Transverse colon (tissue), 4 donors: ENCODE measurements at regions not wholly inside any gene's neighbourhood (a gene's known extent, or its start where the extent isn't known, plus 50 kb on each side); places are given as distances from the start of the nearest gene placed in this dataset.

Experiments used
- DNase-seq: peaks from one replicate; pipeline ENCODE4 v3.0.0-alpha.2; 2019
- H3K27ac ChIP-seq, 4 donors: fragments of 200-600 bp; sonication (generic); 2 replicates each; pipeline ENCODE4 v1.5.1; 2016 to 2018; ENCODE audit warnings: inconsistent platforms in 4 of 4
- H3K27me3 ChIP-seq: fragments of 200-600 bp; sonication (generic); 2 replicates; pipeline ENCODE4 v1.5.1; 2017; ENCODE audit warnings: inconsistent platforms
- H3K36me3 ChIP-seq, 4 donors: fragments of 200-600 bp; sonication (generic); 2 replicates each; pipeline ENCODE4 v1.5.1; 2017 to 2019; ENCODE audit warnings: inconsistent platforms in 4 of 4
- H3K4me1 ChIP-seq, 4 donors: fragments of 200-600 bp; sonication (generic); 2 replicates each; pipeline ENCODE4 v1.5.1; 2017 to 2020; ENCODE audit warnings: inconsistent platforms in 4 of 4
- H3K4me3 ChIP-seq, 4 donors: fragments of 200-600 bp; sonication (generic); 1 replicate in 1 of 4; 2 replicates in 3 of 4; pipeline versions ENCODE4 v1.5.1 to v1.6.1; 2017 to 2019; ENCODE audit warnings: inconsistent platforms in 4 of 4
- H3K9me3 ChIP-seq, 2 donors: fragments of 200-600 bp; sonication (generic); 2 replicates each; pipeline ENCODE4 v1.5.1; 2017 to 2019; ENCODE audit warnings: inconsistent platforms in 2 of 2
- CTCF ChIP-seq, 5 experiments: fragments of 200-600 bp in 3 of 5; fragments of 450-650 bp in 2 of 5; sonication (generic) in 3 of 5; IDR thresholded peaks; 1 replicate in 2 of 5; 2 replicates in 3 of 5; pipeline ENCODE4 v1.5.1; 2016 to 2017; ENCODE audit warnings: antibody characterized with exemption in 5 of 5, inconsistent platforms in 3 of 5, mild to moderate bottlenecking in 2 of 5, moderate library complexity in 1 of 5
- EP300 ChIP-seq: sonication (generic); formaldehyde crosslinking; IDR thresholded peaks from one replicate; pipeline ENCODE4 v1.6.1; 2017; ENCODE audit warnings: antibody characterized with exemption, low read depth
- POLR2A ChIP-seq: fragments of 450-650 bp; IDR thresholded peaks from one replicate; pipeline ENCODE4 v1.6.1; 2016; ENCODE audit warnings: antibody characterized with exemption, mild to moderate bottlenecking, moderate library complexity
- POLR2AphosphoS5 ChIP-seq, 3 donors: sonication (generic); formaldehyde crosslinking; IDR thresholded peaks; one replicate each; pipeline ENCODE4 v1.6.1; 2016; ENCODE audit warnings: antibody characterized with exemption in 3 of 3
- whole genome bisulfite sequencing, 2 donors: methylation state at CpG; one replicate each; pipeline ENCODE4 v1.1.5; 2018; ENCODE audit warnings: low coverage in 1 of 2; 5-methylcytosine and 5-hydroxymethylcytosine counted together
- in situ Hi-C, 4 donors: fragments of 200-750 bp; cut with MboI; loops; one replicate each; pipeline versions ENCODE4 v1.15.0 to v1.15.1; 2017; ENCODE audit warnings: low sequenced_read_pairs in 3 of 4, low pct_ligation_motif_present in 1 of 4, low pct_unique_long_range_greater_than_20kb in 1 of 4
- intact Hi-C: fragments of 100-400 bp; cut with DNase I; formaldehyde crosslinking; loops from one replicate; pipeline ENCODE4 v1.15.1; 2023; ENCODE audit warnings: low total_unique reads

GRCh38 chr18:76227759-76228158 is 267.3 kb downstream of the ZNF516 start:
- H3K36me3 ChIP-seq = no peaks in the 10 kb centered on the region
- in situ Hi-C loops (no loop called here), intact Hi-C loops (no loop called here)
- DNase-seq = no peak
- WGBS, 2 donors = 20 to 75% methylated on average over 2 to 9 of the region's 9 CpGs
- H3K27me3 ChIP-seq = no peaks in the 10 kb centered on the region
- H3K4me3 ChIP-seq = no peak overlapping the region
- no peak overlapping the region for H3K27ac ChIP-seq
- no peaks in the 10 kb centered on the region for H3K4me1 ChIP-seq
- TF ChIP-seq EP300 (no peak), POLR2A (no peak), POLR2AphosphoS5 (IDR thresholded peaks at IDR 0.05) (no peak), CTCF (IDR thresholded peaks at IDR 0.05) (no peak)
- H3K9me3 ChIP-seq = no peaks in the 10 kb centered on the region

- H3K27me3 ChIP-seq = no peaks in the 10 kb centered on the region
- no peak for DNase-seq
- no peaks in the 10 kb centered on the region for H3K36me3 ChIP-seq
- 82 to 100% methylated on average over 1 to 8 of the region's 8 CpGs for WGBS, 2 donors
- TF ChIP-seq POLR2AphosphoS5 (IDR thresholded peaks at IDR 0.05) (no peak), CTCF (IDR thresholded peaks at IDR 0.05) (no peak), POLR2A (no peak), EP300 (no peak)
- intact Hi-C loops = no loop called here
- H3K4me3 ChIP-seq = no peak overlapping the region
- H3K4me1 ChIP-seq = no peaks in the 10 kb centered on the region
- H3K9me3 ChIP-seq = no peaks in the 10 kb centered on the region
- no peak overlapping the region for H3K27ac ChIP-seq
- in situ Hi-C loops = no loop called here
Measured at GRCh38 chr18:76223403-76223802, 271.6 kb downstream of the ZNF516 start.

- Histone ChIP-seq H3K4me3 (no peak overlapping the region), H3K9me3 (no peaks in the 10 kb centered on the region), H3K36me3 (no peaks in the 10 kb centered on the region), H3K4me1 (no peaks in the 10 kb centered on the region), H3K27ac (no peak overlapping the region), H3K27me3 (no peaks in the 10 kb centered on the region)
- intact Hi-C loops (no loop called here), in situ Hi-C loops (no loop called here)
- WGBS, 2 donors = 70 to 74% methylated on average over 5 to 8 of the region's 8 CpGs
- TF ChIP-seq CTCF (IDR thresholded peaks at IDR 0.05) (no peak), POLR2A (no peak), EP300 (no peak), POLR2AphosphoS5 (IDR thresholded peaks at IDR 0.05) (no peak)
- no peak for DNase-seq
Measured at GRCh38 chr18:76219023-76219422, 276.0 kb downstream of the ZNF516 start.

GRCh38 chr18:76216096-76216495 is 278.9 kb downstream of the ZNF516 start:
- Histone ChIP-seq H3K27me3 (no peaks in the 10 kb centered on the region), H3K36me3 (no peaks in the 10 kb centered on the region), H3K9me3 (no peaks in the 10 kb centered on the region), H3K27ac (no peak overlapping the region), H3K4me3 (no peak overlapping the region), H3K4me1 (no peaks in the 10 kb centered on the region)
- intact Hi-C loops = no loop called here
- DNase-seq = no peak
- in situ Hi-C loops = no loop called here
- TF ChIP-seq EP300 (no peak), POLR2AphosphoS5 (IDR thresholded peaks at IDR 0.05) (no peak), CTCF (IDR thresholded peaks at IDR 0.05) (no peak), POLR2A (no peak)
- WGBS, 2 donors = 90 to 94% methylated on average over 1 of the region's 1 CpG
